COR-L47 (cell line): ENCODE measurements at regions not wholly inside any gene's neighbourhood (a gene's known extent, or its start where the extent isn't known, plus 50 kb on each side); places are given as distances from the start of the nearest gene placed in this dataset.

Source experiments
- DNase-seq: peaks from one replicate; lab custom pipeline; 2025; lab: John Stamatoyannopoulos, UW

DNA sequence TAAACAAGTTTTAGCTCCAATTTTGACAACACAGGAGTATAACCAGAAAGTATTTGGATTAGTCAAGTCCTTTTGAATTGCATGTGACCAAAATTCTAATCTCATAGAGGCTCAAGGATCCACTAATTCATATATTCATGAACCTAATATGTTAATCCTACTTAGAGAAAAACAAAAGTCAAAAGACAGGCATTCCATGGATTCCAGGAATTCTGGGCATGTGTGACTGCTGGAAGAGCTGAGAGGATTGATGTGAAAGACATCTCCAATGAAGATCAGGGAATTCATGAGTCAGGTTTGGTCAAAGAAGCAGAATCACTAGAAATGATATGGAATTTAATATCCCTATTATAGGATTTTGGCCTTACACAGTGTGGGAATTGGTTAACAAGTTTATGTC is 1494.6 kb upstream of the DDX18 start:
- DNase-seq: no peak

DNA sequence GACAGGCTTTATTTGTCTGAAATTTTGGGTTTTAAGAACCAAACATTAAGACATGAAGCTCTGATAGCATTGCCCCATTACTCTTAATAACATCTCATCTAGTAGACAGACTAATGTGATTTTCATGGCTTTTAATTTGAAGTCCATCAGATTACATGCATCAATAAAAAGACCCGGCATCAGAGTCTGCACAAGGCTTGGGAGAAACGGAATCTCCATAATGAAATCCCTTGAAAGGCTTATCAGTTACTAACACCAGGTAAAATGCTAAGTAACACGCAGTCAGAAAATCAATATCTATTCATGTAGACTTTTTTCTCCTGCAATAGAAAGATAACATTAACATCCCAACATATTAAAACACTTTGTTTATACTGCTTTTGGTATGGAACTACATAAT is 1485.2 kb upstream of the DDX18 start:
- no peak for DNase-seq

DNA sequence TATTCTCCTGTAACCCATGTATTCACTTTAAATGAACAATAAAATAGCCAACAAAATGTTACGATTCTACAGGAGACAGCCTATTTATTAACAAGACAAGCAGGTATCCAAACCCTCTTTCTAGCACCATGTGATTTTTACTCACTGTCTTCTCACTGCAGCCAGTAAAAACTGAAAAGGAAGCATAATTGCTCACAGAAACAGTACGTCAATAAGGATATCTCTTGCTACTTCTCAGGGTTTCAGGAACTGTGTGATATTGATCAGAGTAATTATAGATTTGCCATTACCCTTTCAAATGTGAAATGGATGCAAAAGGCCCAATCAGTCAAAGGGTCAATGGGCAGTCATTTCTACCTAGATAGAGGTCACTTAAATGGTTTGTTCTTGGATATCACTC is 1473.8 kb upstream of the DDX18 start:
- no peak for DNase-seq

DNA sequence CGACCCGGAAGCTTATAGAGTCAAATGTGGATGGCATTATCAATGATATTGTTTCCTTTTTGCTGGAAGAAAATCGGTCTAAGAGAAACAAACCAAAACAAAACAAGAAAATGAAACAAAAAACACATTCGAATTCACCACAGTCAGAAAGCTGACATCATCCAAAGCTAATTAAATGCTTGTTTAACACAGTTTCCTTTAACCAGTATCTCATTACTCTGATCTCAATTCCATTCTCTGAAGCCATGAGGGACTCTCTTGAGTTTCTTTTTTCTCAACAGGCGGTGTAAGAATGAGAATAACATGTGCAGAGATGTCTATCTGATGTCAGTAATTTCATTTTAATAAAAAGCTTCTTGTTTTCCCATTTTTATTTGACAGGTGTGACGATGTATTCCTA is 1448.3 kb upstream of the DDX18 start:
- DNase-seq: no peak

DNA sequence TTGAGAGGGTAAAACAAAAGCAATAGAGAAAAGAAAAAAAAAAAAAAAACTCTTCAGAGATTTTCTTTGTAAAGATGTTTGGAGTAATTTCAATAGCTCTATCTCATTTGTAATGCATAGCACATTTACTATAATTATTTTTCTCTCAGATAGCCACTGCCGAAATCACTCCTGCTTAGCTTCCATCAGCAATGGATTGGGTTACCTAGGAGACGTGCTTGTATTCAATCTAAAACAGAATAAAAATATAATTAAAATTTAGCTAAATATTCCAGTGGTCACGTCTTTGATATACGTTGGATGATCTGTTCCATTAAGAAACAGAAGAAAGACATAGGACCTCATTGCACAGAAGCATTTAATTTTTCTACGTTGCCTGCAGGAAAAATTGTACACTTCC is 1435.7 kb upstream of the DDX18 start:
- DNase-seq: no peak

DNA sequence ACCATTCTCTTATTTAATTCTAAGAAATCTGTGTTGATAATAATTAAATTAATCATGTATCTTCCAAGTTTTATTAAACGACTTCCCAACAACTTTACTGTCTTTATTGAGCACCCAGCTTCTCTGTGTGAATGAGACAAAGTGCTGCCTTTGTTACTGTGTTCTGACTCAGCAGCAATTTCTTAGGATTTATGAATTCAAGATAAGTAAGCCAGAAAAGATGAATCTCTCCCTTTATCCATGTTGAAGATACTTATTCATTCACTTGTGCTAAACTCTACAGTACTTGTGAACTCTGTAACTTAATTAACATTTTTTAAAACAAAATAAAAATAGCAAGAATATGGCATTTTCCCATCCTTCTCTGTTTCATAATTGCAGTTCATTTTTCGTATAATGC is 1403.3 kb upstream of the DDX18 start:
- no peak for DNase-seq

DNA sequence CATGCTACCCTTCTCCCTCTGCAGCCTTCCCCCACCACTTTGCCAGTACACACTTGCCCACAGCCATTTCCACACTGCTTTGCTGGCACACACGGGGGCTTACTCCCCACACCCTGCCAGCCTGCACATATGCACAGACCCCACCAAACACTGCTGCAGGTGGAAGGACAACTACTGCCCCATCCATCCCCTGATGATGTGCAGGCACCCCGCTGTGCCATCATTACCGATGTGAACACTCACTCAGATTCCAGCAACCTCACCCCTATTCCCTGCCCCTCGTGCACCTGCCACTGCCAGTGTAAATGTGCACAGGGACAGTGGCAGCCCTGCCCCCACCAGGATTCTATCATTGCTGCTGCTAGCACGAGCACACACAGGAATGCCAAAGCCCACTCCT is 1400.8 kb upstream of the DDX18 start:
- no peak for DNase-seq

DNA sequence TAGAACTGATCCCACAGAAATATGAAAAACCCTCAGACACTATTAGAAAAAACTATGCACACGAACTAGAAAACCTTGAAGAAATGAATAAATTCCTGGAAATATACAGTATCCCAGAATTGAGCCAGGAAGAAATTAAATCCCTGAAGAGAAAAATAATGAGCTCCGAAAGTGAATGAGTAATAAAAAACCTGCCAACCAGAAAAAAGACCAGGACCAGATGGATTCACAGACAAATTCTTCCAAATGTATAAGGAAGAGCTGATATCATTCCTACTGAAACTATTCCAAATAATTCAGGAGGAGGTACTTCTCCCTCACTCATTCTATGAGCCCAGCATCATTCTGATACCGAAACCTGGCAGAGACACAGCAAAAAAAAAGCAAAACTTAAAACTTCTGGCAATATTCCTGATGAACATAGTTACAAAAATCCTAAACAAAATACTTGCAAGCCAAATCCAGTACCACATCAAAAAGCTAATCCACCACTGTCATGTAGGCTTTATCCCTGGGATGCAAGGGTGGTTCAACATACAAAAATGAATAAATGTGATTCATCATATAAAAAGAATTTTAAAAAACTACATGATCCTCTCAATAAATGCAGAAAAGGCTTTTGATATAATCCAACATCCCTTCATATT is 1397.6 kb upstream of the DDX18 start:
- DNase-seq: no peak

DNA sequence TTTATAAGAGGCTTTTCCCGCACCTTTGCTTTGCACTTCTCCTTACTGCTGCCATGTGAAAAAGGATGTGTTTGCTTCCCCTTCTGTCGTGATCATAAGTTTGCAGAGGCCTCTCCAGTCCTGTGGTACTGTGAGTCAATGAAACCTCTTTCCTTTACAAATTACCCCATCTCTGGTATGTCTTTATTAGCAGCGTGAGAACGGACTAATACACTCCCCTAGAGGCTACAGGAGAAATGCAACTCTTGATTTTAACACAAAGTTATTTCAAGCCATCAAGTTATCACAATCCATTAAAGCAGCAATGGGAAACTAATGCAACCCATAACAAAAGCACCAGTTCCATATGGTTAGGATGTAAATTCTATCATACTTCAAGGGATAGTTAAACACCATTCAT is 1378.8 kb upstream of the DDX18 start:
- DNase-seq: no peak

DNA sequence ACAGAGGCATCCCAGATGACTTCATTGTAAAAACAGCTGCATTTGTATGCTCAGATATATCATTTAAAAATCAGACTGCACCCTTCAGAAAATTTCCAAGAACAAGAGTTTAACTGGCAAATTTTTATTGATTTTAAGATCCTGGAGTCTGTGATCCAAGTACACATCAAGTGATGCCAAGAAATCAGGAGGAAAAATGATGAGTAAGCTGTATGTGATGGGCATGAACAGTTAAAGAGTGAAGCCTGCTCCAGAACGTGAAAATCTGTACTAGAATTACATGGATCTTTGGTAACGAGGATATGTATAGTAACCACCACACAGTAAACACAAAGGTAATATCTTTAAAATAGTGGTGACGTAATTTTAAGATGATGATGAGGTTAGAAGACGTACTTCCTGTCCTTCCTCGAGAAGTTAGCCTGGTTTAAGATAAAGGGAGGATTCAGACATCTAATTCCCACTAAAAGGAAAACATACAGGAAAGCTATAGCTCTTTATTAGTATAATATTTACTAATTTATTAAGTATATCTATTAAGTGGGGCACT is 1374.3 kb upstream of the DDX18 start:
- DNase-seq: no peak

DNA sequence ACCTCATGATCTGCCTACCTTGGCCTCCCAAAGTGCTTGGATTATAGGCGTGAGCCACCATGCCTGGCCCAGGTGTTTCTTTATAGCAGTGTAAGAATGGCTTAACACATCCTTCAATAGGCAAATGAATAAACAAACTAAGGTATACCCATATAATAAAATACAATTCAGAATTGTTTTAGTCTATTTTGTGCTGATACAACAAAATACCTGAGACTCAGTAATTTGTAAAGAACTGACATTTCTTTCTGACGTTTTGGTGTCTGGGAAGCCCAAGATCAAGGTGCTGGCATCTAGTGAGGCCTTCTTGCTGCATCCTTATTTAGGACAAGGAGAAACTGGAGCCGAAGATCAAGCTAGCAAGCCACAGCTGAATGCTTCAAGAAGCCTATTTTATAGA is 1372.1 kb upstream of the DDX18 start:
- no peak for DNase-seq

DNA sequence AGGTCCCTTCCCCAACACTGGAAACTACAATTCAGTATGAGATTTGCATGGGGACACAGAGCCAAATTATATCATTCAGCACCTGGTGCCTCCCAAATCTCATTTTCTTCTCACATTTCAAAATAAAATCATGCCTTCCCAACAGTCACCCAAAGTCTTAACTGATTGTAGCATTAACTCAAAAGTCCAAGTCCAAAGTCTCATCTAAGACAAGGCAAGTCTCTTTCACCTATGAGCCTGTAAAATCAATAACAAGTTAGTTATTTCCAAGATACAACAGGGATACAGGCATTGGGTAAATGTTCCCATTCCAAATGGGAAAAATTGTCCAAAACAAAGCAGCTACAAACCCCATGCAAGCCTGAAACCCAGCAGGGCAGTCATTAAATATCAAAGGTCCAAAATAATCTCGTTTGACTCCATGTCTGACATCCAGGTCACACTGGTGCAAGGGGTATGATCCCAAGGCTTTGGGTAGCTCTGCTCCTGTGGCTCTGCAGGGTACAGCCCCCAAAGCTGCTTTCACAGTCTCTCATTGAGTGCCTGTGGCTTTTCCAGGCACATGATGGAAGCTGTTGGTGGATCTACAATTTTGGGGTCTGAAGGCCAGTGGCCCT is 1370.1 kb upstream of the DDX18 start:
- DNase-seq: no peak

DNA sequence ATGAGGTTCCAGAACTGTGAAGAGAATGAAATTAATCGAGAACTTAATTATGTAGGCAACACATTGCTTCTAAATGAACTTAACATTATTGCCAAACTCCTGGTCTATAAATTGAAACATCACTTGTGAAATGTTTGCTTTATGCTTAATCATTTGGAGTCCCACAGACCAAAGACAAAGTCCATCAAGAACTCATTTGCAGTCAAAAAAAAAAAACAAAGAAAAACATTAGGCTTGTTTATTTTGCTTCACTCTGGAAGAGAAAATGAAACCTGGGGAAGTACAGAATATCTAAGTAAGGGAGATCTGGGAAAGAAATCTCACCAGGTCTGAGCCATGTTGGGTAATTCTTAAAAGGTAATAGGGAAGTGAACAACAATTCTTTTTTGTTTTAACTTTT is 1363.5 kb upstream of the DDX18 start:
- no peak for DNase-seq

DNA sequence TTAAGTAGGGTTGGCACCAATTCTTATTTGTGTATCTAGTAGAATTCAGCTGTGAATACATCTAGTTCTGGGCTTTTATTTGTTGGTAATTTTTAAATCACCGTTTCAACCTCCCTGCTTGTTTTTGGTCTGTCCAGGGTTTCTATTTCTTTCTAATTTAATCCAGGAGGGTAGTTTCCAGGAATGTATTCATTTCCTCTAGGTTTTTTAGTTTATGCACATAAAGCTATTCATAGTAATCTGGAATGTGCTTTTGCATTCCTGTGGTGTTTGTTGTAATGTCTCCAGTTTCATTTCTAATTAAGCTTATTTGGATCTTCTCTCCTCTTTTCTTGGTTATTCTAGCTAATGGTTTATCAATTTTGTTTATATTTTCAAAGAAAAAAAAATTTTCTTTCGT is 1361.8 kb upstream of the DDX18 start:
- no peak for DNase-seq

DNA sequence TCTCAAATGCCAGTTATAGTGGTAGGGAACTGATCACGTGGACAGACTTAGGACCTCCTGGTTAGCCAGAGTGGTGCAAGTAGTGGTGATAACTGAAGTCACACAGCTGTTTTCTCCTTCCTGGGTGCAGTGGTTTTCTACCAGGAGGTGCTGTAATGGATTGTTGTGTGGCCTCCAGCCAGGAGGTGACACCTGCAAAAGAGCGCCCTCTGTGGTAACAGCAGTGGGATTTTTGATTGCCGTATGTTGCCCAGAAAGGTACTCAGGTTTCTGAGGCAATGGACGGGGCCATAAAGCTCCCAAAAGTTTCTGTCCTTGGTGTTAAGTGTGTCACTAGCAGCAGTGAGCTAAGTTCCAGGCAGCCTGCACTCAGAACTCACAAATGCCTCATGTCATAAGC is 1358.1 kb upstream of the DDX18 start:
- no peak for DNase-seq

DNA sequence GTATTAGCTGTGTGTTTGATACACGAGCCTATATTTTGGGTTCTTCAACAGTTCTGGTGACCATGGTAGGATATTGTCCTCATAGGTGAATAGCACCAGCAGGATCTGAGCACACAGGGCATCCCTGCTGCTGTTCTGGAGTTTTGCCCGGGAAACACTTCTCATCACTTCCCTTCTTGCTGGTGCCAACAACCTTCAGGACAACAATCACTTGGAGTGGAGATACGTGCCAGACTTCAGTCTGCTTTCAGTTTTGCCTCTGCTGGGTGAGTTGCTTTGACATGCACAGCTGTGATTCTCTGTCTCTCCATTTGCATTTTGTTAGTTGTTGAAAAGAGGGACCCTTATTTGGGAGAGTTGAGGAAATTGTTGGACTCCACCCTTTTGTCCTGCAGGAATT is 1347.2 kb upstream of the DDX18 start:
- DNase-seq: peak; percentile 82

DNA sequence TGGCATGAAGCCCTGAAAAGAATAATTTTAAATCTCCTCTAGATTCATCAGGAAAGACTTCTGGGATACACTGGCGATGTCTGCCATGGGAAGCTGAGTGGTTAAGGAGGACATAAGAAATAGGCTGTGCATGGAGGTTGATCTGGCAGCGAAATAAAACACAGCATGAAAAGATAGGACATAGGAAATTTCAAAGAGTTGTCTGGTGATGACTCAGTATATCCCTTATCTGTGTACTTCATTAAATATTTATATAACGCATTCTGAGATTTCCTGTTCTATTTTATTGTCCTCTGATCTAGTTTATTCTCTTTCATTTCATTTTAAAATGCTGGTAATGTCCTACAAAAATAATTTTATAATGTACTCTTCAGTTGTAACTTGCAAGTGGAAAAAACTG is 1337.3 kb upstream of the DDX18 start:
- no peak for DNase-seq

DNA sequence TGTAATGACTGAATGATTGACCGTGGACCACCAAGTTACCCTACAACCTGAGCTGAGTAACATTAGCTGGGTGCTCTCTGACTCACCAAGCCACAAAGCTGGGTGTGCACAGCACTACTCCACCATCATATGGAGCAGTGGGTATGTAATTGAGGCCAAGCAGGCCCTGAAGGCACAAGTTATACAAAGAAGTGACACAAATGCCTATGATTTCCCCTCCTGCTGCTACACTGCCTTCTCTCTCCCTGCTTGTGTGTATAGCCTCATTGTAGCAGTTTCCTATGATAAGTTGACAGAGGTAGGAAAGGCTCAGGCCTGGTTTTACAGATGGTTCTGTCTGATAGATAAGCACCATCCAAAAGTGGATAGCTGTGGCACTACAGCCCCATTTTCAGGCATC is 1327.2 kb upstream of the DDX18 start:
- no peak for DNase-seq

DNA sequence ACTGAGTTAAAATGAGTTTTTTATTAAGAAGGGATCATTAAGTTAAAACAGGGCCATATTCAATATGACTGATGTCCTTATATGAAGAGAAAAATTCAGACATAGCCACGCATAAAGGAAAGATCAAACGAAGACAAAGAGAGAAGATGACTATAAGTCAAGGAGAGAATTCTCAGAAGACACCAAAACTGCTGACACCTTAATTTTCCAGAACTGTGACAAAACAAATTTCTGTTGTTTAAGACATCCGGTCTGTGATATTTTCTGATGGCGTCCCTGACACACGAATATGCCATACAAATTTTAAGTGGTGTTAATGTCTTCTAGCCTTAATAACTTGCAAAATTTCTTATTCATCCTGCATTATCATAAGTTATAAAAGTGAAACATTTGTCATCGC is 1325.2 kb upstream of the DDX18 start:
- DNase-seq: no peak

DNA sequence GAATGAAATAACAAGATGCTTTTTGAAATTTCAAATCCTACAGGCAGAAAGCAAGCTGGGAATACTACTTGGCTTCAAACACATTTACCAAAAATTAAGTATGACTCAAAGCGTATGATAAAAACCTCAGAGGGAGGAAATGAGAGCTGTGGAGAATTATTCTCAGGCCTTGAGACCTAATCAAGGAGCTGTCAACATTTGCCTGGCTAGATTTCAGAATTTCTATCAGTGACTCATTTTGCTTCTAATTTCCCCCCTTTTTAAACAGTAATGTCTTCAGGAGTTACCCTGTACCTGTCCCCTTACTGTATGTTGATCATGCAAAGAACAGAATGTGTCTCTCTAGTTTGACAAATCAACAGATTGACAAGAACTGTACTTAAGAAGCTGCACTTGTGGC is 1324.5 kb upstream of the DDX18 start:
- DNase-seq: no peak

DNA sequence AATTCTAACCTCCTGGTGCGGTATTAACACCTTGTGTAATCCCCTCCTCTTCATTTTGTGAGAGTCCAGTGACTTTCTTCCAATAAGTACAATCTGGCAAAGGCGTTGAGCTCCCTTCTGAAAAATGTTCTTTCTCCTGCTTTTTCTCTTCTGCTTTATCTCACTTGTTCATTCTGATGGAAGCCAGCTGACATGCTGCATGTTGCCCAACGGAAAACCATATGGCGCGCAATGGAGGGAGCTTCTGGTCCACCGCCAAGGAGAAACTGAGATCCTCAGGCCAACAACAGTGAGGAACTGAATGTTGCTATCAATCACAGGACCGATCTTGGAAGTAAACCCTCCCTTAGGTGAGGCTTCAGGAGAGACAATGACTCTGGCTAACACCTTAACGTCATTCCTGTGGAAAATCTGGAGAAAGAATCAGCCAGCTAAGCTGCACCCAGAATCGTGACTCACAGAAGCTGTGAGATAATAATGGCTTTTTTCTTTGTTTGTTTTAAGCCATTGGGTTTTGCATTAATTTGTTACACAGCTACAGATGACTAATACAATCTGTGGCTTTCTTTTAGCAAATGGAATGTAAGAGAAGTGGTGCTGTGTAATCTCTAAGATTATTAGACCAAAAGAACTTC is 1323.9 kb upstream of the DDX18 start:
- no peak for DNase-seq

DNA sequence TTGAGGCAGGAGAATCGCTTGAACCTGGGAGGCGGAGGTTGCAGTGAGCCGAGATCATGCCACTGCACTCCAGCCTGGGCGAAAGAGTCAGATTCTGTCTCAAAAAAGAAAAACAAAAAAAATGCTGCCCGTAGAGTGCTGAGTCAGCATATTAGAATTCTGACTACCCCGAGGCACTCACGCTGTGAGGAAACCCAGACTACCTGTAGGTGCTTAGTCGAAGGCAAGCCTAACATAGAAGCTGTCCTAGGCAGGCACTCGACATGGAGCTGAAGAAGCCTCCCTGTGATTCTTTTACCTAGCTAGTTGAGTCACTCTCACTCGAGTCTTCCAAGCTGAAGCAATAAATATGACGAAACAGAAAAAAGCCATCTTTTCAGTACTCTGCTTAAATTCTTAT is 1323.2 kb upstream of the DDX18 start:
- DNase-seq: no peak

DNA sequence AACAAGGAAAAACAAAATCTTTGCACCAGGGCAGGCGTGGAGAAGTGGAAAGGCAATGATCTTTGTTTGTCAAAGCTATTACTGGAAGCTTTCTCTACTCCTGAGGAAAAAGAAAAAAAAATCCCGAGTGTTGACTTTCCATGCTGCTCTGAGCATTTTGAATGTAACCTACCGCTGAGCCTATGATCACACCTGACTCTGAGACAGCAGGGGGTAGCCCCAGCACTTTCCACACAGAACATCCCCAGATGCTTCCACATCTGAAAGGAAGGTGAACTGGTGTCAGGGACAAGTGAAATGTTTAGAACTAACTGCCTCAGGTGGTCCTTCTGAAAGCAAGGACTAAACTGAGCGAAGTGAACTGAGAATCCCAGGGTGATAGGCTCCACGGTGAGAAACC is 1315.1 kb upstream of the DDX18 start:
- peak; percentile 78 for DNase-seq
